SK-N-SH (cell line): ENCODE measurements at regions not wholly inside any gene's neighbourhood (a gene's known extent, or its start where the extent isn't known, plus 50 kb on each side); places are given as distances from the start of the nearest gene placed in this dataset.
"Not testable (repeated sequence)": the region's sequence is repeated elsewhere in the genome, so short reads cannot be mapped to it uniquely, and the experiment has no call there.

Experiments used
- CTCF ChIA-PET: fragments of 300-600, 350-600 bp; formaldehyde crosslinking; extraction: SDS; loops from one replicate; lab custom pipeline; 2021; lab: Yijun Ruan, JAX
- POLR2A ChIA-PET: fragments of 350-600 bp; sonication (Branson Sonifier 250); formaldehyde crosslinking; extraction: SDS; loops from one replicate; lab custom pipeline; 2020; ENCODE audit warnings: antibody characterized with exemption, inconsistent platforms; lab: Yijun Ruan, JAX
- DNase-seq: peaks from one replicate; pipeline ENCODE4 v3.0.0; 2012
- H2AFZ ChIP-seq: fragments of 200-600 bp; sonication (generic); 2 replicates; pipeline ENCODE4 v1.8.1; 2016; ENCODE audit warnings: antibody characterized with exemption, mild to moderate bottlenecking, low read depth
- H3F3A ChIP-seq: fragments of 200-600 bp; sonication (generic); replicated peaks from 2 replicates; pipeline ENCODE3; 2016; ENCODE audit warnings: antibody characterized with exemption, mild to moderate bottlenecking; ENCODE audit not compliant: insufficient read depth
- H3K27ac ChIP-seq, 2 experiments: fragments of 200-500 bp in 1 of 2; fragments of 200-600 bp in 1 of 2; sonication (Bioruptor generic) in 1 of 2; sonication (generic), shearing (Covaris generic) in 1 of 2; 2 replicates each; pipeline versions ENCODE4 v1.5.1 to v1.6.1; 2014 to 2016; ENCODE audit warnings: low read depth in 2 of 2, inconsistent platforms in 1 of 2, low read length in 1 of 2, mild to moderate bottlenecking in 1 of 2, mixed read lengths in 1 of 2
- H3K27me3 ChIP-seq: fragments of 200-600 bp; sonication (generic), shearing (Covaris generic); 2 replicates; pipeline ENCODE4 v1.6.1; 2016; ENCODE audit warnings: mixed run types; ENCODE audit not compliant: insufficient read depth
- H3K36me3 ChIP-seq, 2 experiments: fragments of 200-500 bp in 1 of 2; fragments of 200-600 bp in 1 of 2; sonication (Bioruptor generic) in 1 of 2; sonication (generic) in 1 of 2; replicated peaks in 1 of 2; 2 replicates each; pipeline versions ENCODE3 to v1.5.1; 2014 to 2016; ENCODE audit warnings: low read length in 1 of 2, mild to moderate bottlenecking in 1 of 2; ENCODE audit not compliant: insufficient read depth in 2 of 2, control insufficient read depth in 1 of 2
- H3K4me1 ChIP-seq, 2 experiments: fragments of 200-500 bp in 1 of 2; fragments of 200-600 bp in 1 of 2; sonication (Bioruptor generic) in 1 of 2; sonication (generic), shearing (Covaris generic) in 1 of 2; 2 replicates each; pipeline versions ENCODE4 v1.5.1 to v1.6.1; 2014 to 2016; ENCODE audit warnings: low read depth in 1 of 2, low read length in 1 of 2, mixed run types in 1 of 2; ENCODE audit not compliant: insufficient read depth in 2 of 2, control insufficient read depth in 1 of 2
- H3K4me2 ChIP-seq: fragments of 200-600 bp; sonication (generic), shearing (Covaris generic); 2 replicates; pipeline ENCODE4 v1.6.1; 2017; ENCODE audit warnings: mixed run types
- H3K4me3 ChIP-seq, 2 experiments: fragments of 200-500 bp in 1 of 2; fragments of 200-600 bp in 1 of 2; sonication (Bioruptor generic) in 1 of 2; sonication (generic), shearing (Covaris generic) in 1 of 2; 2 replicates each; pipeline versions ENCODE4 v1.5.1 to v1.8.1; 2014 to 2016; ENCODE audit warnings: low read depth in 2 of 2, inconsistent platforms in 1 of 2, low read length in 1 of 2, mild to moderate bottlenecking in 1 of 2, mixed read lengths in 1 of 2, moderate library complexity in 1 of 2
- H3K79me2 ChIP-seq: fragments of 200-600 bp; sonication (generic); 2 replicates; pipeline ENCODE4 v1.8.1; 2017; ENCODE audit warnings: mild to moderate bottlenecking; ENCODE audit not compliant: insufficient read depth
- H3K9ac ChIP-seq: fragments of 200-600 bp; sonication (generic); 2 replicates; pipeline ENCODE4 v1.6.1; 2017; ENCODE audit warnings: mixed run types
- H3K9me2 ChIP-seq: fragments of 200-600 bp; sonication (generic); 2 replicates; pipeline ENCODE4 v1.6.1; 2017; ENCODE audit warnings: mixed run types
- H3K9me3 ChIP-seq: fragments of 200-600 bp; sonication (generic); 2 replicates; pipeline ENCODE4 v1.6.1; 2017; ENCODE audit warnings: mixed run types, mild to moderate bottlenecking, moderate library complexity
- H4K20me1 ChIP-seq: fragments of 200-600 bp; sonication (generic); 2 replicates; pipeline ENCODE4 v1.6.1; 2017; ENCODE audit warnings: mild to moderate bottlenecking, mixed run types; ENCODE audit not compliant: insufficient read depth
- EZH2phosphoT487 ChIP-seq: fragments of 200-600 bp; sonication (generic); IDR thresholded peaks from 2 replicates; pipeline ENCODE4 v1.6.1; 2017; ENCODE audit warnings: low read depth, mixed run types, mild to moderate bottlenecking, antibody characterized with exemption, moderate library complexity, borderline replicate concordance
- FOXJ3 ChIP-seq: sonication (generic); formaldehyde crosslinking; IDR thresholded peaks from 2 replicates; pipeline ENCODE4 v1.5.1; 2020; ENCODE audit warnings: mild to moderate bottlenecking, missing genetic modification reagents
- GABPA ChIP-seq: IDR thresholded peaks from 2 replicates; pipeline ENCODE4 v1.4.0; 2012; ENCODE audit warnings: low read depth, mild to moderate bottlenecking
- GATA2 ChIP-seq: sonication (generic); formaldehyde crosslinking; IDR thresholded peaks from 2 replicates; pipeline ENCODE4 v1.5.0; 2020; ENCODE audit warnings: mild to moderate bottlenecking, missing genetic modification reagents
- JUND ChIP-seq: IDR thresholded peaks from 2 replicates; pipeline ENCODE4 v1.4.0; 2012
- MEF2A ChIP-seq: IDR thresholded peaks from 2 replicates; pipeline ENCODE4 v1.4.0; 2012; ENCODE audit warnings: low read depth, borderline replicate concordance
- SIN3A ChIP-seq: IDR thresholded peaks from 2 replicates; pipeline ENCODE4 v1.6.1; 2012; ENCODE audit warnings: low read depth, mild to moderate bottlenecking, low read length, moderate library complexity, borderline replicate concordance
- TAF1 ChIP-seq: IDR thresholded peaks from 2 replicates; pipeline ENCODE4 v1.6.1; 2012; ENCODE audit warnings: low read depth, mild to moderate bottlenecking, low read length, moderate library complexity, borderline replicate concordance
- TEAD4 ChIP-seq: IDR thresholded peaks from 2 replicates; pipeline ENCODE4 v1.4.0; 2012; ENCODE audit warnings: mild to moderate bottlenecking, borderline replicate concordance; ENCODE audit not compliant: insufficient read depth
- USF2 ChIP-seq: fragments of 150-350 bp; IDR thresholded peaks from 2 replicates; pipeline ENCODE4 v1.6.1; 2017; ENCODE audit warnings: antibody characterized with exemption, low read length, low read depth, borderline replicate concordance
- YY1 ChIP-seq: IDR thresholded peaks from 2 replicates; pipeline ENCODE4 v1.4.0; 2012; ENCODE audit warnings: low read depth, mild to moderate bottlenecking
- WGBS: methylation state at CpG from one replicate; pipeline ENCODE4 v1.1.6; 2017; ENCODE audit warnings: low lambda C conversion rate; 5-methylcytosine and 5-hydroxymethylcytosine counted together
- TF ChIP-seq, protein P1 (sequence below): IDR thresholded peaks from 2 replicates; pipeline ENCODE4 v1.4.0; 2012; ENCODE audit warnings: low read depth, borderline replicate concordance

- DNase-seq, result no peak
- Histone ChIP-seq H3K27me3 (no peaks in the 10 kb centered on the region), H3K4me2 (no peak overlapping the region), H3K4me3 (no peak overlapping the region), H3K27ac (no peak overlapping the region), H3K4me1 (no peaks in the 10 kb centered on the region), H3K36me3 (no peaks in the 10 kb centered on the region), H4K20me1 (no peaks in the 10 kb centered on the region), H3K9me2 (no peaks in the 10 kb centered on the region), H3F3A (no peaks in the 10 kb centered on the region), H3K79me2 (no peaks in the 10 kb centered on the region), H2AFZ (no peak overlapping the region), H3K9me3 (peaks cover 14% of the 10 kb centered on the region; the same call in 1 of the 2 replicates), H3K9ac (no peak overlapping the region)
- CTCF ChIA-PET, result no interaction called here
- 38% methylated on average over 3 of the region's 3 CpGs for WGBS
- no peak for TF ChIP-seq USF2
- no peak for TF ChIP-seq TAF1
- TF ChIP-seq, protein P1, sequence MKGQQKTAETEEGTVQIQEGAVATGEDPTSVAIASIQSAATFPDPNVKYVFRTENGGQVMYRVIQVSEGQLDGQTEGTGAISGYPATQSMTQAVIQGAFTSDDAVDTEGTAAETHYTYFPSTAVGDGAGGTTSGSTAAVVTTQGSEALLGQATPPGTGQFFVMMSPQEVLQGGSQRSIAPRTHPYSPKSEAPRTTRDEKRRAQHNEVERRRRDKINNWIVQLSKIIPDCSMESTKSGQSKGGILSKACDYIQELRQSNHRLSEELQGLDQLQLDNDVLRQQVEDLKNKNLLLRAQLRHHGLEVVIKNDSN, result no peak
- no peak for TF ChIP-seq TEAD4
- no peak for TF ChIP-seq JUND
- TF ChIP-seq GATA2 (CRISPR knock-in tag), result no peak
- TF ChIP-seq EZH2phosphoT487, result no peak
- TF ChIP-seq YY1, result no peak
- TF ChIP-seq GABPA, result no peak
- TF ChIP-seq SIN3A, result no peak
- no peak for TF ChIP-seq FOXJ3 (CRISPR knock-in tag)
- TF ChIP-seq MEF2A, result no peak
- POLR2A ChIA-PET, result no interaction called here
These were observed 823.6 kb upstream of the ADGRB3 start for GRCh38 chr6:67811239-67812037.

DNA sequence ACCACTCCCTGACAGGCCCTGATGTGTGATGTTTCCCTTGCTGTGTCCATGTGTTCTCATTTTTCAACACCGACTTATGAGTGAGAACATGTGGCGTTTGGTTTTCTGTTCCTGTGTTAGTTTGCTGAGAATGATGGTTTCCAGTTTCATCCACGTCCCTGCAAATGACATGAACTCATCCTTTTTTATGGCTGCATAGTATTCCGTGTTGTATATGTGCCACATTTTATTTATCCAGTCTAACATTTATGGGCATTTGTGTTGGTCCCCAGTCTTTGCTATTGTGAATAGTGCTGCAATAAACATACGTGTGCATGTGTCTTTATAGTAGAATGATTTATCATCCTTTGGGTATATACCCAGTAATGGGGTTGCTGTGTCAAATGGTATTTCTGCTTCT lies 830.3 kb upstream of the ADGRB3 start:
- CTCF ChIA-PET, H2AFZ ChIP-seq, H3K79me2 ChIP-seq, POLR2A ChIA-PET, H3K4me1 ChIP-seq, DNase-seq, H3K9me3 ChIP-seq, H4K20me1 ChIP-seq, H3K9ac ChIP-seq, H3K27ac ChIP-seq, H3F3A ChIP-seq, H3K9me2 ChIP-seq, H3K4me3 ChIP-seq, H3K27me3 ChIP-seq, H3K4me2 ChIP-seq, H3K36me3 ChIP-seq: not testable (repeated sequence)
- 51% methylated on average over 5 of the region's 5 CpGs for WGBS
